ENCODE measurements at regions not wholly inside any gene's neighbourhood (a gene's known extent, or its start where the extent isn't known, plus 50 kb on each side); places are given as distances from the start of the nearest gene placed in this dataset.
A peak's percentile ranks its signal among the peaks of the same experiment; 100 is the strongest.

DNA sequence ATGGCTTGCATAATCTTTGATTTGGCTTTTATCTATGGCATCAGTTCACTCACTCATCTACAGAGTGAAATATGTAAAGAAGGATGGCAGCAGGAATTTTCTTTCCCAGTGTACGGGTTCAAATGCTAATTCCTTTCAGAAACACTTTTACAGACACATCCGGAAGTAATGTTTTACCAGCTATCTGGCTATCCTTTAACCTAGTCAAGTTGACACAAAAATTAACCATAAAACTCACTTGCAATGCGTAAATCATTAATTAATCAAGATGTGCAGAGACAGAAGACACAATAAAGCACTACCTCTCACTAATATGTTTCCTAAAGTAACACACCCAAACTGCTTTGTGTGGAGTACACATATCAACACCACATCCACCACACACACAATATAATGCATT is 378.9 kb upstream of the ANO3 start:
- ChIA-PET CTCF (no interaction called here), POLR2A (ENCODE audit: low non-redundant PET) (no interaction called here)
- no peak for DNase-seq (ENCODE audit: low spot score)
- intact Hi-C loops (cut with micrococcal nuclease; ENCODE audit: unreplicated experiment) = no loop called here
- no peaks in the 10 kb centered on the region for H3K36me3 ChIP-seq (ENCODE audit: insufficient read depth, low read length, poor library complexity, severe bottlenecking)
- H3K27ac ChIP-seq (ENCODE audit: low read depth, low read length, poor library complexity, severe bottlenecking) = no peak overlapping the region
- no peak for TF ChIP-seq EZH2 (IDR thresholded peaks at IDR 0.05; ENCODE audit: borderline replicate concordance, low read depth, low read length, poor library complexity, severe bottlenecking)
- TF ChIP-seq, protein P1, sequence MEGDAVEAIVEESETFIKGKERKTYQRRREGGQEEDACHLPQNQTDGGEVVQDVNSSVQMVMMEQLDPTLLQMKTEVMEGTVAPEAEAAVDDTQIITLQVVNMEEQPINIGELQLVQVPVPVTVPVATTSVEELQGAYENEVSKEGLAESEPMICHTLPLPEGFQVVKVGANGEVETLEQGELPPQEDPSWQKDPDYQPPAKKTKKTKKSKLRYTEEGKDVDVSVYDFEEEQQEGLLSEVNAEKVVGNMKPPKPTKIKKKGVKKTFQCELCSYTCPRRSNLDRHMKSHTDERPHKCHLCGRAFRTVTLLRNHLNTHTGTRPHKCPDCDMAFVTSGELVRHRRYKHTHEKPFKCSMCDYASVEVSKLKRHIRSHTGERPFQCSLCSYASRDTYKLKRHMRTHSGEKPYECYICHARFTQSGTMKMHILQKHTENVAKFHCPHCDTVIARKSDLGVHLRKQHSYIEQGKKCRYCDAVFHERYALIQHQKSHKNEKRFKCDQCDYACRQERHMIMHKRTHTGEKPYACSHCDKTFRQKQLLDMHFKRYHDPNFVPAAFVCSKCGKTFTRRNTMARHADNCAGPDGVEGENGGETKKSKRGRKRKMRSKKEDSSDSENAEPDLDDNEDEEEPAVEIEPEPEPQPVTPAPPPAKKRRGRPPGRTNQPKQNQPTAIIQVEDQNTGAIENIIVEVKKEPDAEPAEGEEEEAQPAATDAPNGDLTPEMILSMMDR (conservative IDR thresholded peaks at IDR 0.05; ENCODE audit: low read depth, low read length) = no peak
- H3K4me3 ChIP-seq (ENCODE audit: low read depth, low read length, poor library complexity, severe bottlenecking) = no peak overlapping the region
- no peaks in the 10 kb centered on the region for H3K9me3 ChIP-seq (ENCODE audit: low read depth, low read length, poor library complexity, severe bottlenecking)
- no peaks in the 10 kb centered on the region for H3K4me1 ChIP-seq (ENCODE audit: insufficient read depth, low read length, poor library complexity, severe bottlenecking)
- H3K27me3 ChIP-seq (replicated peaks; ENCODE audit: insufficient read depth, low read depth, low read length, poor library complexity) = no peaks in the 10 kb centered on the region
- no TSS peak for BruUV-seq (replicated peaks)

DNA sequence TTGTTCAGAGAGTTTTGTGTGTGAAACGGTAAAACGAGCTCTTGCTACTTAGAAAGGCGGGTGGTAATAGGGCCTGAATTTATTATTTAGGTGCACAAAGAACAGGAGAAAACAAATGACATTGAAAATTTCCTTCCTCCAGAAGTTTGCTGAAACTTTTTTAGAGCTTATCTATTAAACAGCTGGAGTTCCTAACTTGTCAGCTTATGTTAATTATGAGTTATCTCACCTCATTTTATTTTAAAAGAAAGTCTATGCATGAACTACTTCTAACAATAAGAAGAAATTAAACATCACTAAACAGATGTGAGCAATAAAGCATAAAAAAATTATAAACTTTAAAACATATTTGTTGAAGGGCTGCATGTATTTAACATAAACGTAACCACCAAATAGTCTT is 373.9 kb upstream of the ANO3 start:
- ChIA-PET CTCF (no interaction called here), POLR2A (ENCODE audit: low non-redundant PET) (no interaction called here)
- TF ChIP-seq, protein P1 (conservative IDR thresholded peaks at IDR 0.05; ENCODE audit: low read depth, low read length) = no peak
- no peak for TF ChIP-seq EZH2 (IDR thresholded peaks at IDR 0.05; ENCODE audit: borderline replicate concordance, low read depth, low read length, poor library complexity, severe bottlenecking)
- no peak for DNase-seq (ENCODE audit: low spot score)
- H3K4me3 ChIP-seq (ENCODE audit: low read depth, low read length, poor library complexity, severe bottlenecking) = no peak overlapping the region
- no TSS peak for BruUV-seq (replicated peaks)
- intact Hi-C loops (cut with micrococcal nuclease; ENCODE audit: unreplicated experiment) = no loop called here
- H3K9me3 ChIP-seq (ENCODE audit: low read depth, low read length, poor library complexity, severe bottlenecking) = no peaks in the 10 kb centered on the region
- no peaks in the 10 kb centered on the region for H3K27me3 ChIP-seq (replicated peaks; ENCODE audit: insufficient read depth, low read depth, low read length, poor library complexity)
- no peaks in the 10 kb centered on the region for H3K4me1 ChIP-seq (ENCODE audit: insufficient read depth, low read length, poor library complexity, severe bottlenecking)
- no peak overlapping the region for H3K27ac ChIP-seq (ENCODE audit: low read depth, low read length, poor library complexity, severe bottlenecking)
- H3K36me3 ChIP-seq (ENCODE audit: insufficient read depth, low read length, poor library complexity, severe bottlenecking) = no peaks in the 10 kb centered on the region

DNA sequence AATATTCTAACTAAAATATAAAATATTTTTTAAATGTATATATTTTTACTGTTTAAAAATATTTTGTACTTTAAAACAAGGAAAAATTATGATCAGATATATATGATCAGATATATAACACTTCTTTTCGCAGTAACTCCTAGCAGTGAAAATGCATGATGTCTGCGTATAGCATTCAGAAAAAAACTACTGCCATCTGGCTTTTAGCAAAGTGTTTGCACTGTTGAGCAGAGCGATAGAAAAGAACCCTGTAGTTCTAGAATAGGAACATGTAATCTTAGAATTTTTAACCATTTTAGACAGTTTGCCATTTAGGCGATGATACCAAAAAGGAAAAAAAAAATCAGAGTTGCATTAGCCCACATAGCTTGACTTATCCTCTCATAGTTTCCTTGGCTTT is 370.4 kb upstream of the ANO3 start:
- intact Hi-C loops (cut with micrococcal nuclease; ENCODE audit: unreplicated experiment) = no loop called here
- TF ChIP-seq, protein P1 (conservative IDR thresholded peaks at IDR 0.05; ENCODE audit: low read depth, low read length) = peak; percentile 29; the same call in 1 of the 2 replicates
- TF ChIP-seq EZH2 (IDR thresholded peaks at IDR 0.05; ENCODE audit: borderline replicate concordance, low read depth, low read length, poor library complexity, severe bottlenecking) = no peak
- no peaks in the 10 kb centered on the region for H3K27me3 ChIP-seq (replicated peaks; ENCODE audit: insufficient read depth, low read depth, low read length, poor library complexity)
- DNase-seq (ENCODE audit: low spot score) = no peak
- no peaks in the 10 kb centered on the region for H3K9me3 ChIP-seq (ENCODE audit: low read depth, low read length, poor library complexity, severe bottlenecking)
- BruUV-seq (replicated peaks) = no TSS peak
- POLR2A ChIA-PET (ENCODE audit: low non-redundant PET) = no interaction called here
- H3K4me1 ChIP-seq (ENCODE audit: insufficient read depth, low read length, poor library complexity, severe bottlenecking) = no peaks in the 10 kb centered on the region
- no peak overlapping the region for H3K4me3 ChIP-seq (ENCODE audit: low read depth, low read length, poor library complexity, severe bottlenecking)
- no peak overlapping the region for H3K27ac ChIP-seq (ENCODE audit: low read depth, low read length, poor library complexity, severe bottlenecking)
- CTCF ChIA-PET = no interaction called here
- H3K36me3 ChIP-seq (ENCODE audit: insufficient read depth, low read length, poor library complexity, severe bottlenecking) = no peaks in the 10 kb centered on the region
